GM19372 (cell line): ENCODE measurements at regions not wholly inside any gene's neighbourhood (a gene's known extent, or its start where the extent isn't known, plus 50 kb on each side); places are given as distances from the start of the nearest gene placed in this dataset.
"Not testable (repeated sequence)": the region's sequence is repeated elsewhere in the genome, so short reads cannot be mapped to it uniquely, and the experiment has no call there.

ENCODE experiments used
- ATAC-seq: cut with Tn5 transposase; IDR thresholded peaks from one replicate; pipeline ENCODE4 v1.9.1; 2021; ENCODE audit warnings: mild to moderate bottlenecking, low read depth, moderate library complexity; ENCODE audit not compliant: unreplicated experiment

- ATAC-seq, result no peak
These were observed 137.7 kb downstream of the TRIM27 start for GRCh38 chr6:28785962-28786679.

DNA sequence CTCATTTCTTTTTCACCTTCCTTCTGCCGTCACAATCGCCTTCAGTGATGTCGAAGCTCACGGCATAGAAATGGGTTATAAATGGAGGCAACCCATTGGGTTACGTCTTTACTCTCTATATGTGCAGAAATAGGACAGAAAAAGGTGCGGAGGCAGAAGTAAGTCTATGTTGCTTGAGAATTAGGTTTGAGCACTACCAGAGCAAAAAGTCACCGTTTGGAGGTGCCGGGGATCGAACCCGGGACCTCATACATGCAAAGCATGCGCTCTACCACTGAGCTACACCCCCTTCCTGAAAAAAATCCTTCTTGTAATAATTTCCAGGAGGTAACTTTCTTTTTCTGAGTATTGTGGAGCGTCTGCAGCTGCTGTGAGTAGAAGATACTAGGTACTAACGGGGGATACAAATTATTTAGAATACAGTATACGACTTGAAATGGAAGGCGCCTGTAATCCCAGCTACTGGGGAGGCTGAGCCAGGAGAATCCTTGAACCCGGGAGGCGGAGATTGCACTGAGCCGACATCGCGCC, 134.2 kb downstream of the TRIM27 start:
- ATAC-seq, result no peak

- no peak for ATAC-seq
These were observed 132.8 kb downstream of the TRIM27 start for GRCh38 chr6:28791002-28791383.

DNA sequence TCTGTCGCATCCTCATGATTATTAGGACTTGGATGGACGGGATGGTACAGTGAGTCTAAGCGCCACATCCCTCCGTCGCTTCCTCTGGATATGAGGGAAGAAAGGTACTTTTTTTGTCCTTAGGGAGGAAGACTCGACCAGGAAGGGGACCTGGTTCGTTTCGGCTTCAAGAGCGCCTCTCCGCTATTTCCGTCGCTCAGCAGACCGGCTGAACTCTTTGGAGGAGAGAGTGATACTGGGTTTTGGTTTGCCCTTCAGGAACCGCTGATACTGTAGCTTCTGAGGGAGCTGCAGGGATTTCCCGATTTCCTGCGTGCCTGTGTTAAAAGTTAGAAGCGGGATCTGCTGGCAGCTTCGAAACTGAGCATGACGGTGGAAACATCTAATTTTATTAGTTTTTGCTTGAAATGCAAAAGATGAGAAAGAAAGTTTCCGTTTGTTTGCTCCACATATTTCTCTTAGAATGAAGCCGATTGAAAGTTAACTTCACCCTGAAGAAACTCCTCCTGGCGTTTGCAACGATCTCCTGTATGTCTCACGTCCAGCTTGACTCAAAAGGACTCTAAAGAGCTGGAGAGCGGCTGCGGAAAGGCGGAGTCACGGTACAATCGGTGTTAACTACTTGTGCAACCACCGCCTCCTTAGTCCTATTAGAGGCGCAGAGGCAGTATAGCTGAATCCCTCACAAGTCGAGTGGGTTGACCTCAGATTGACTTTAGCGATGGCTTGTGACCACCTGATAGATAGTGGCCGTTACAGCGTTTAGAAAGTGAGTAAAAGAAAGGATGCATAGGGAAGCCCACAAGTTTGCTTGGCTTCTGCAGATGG, 129.4 kb downstream of the TRIM27 start:
- ATAC-seq, result no peak

DNA sequence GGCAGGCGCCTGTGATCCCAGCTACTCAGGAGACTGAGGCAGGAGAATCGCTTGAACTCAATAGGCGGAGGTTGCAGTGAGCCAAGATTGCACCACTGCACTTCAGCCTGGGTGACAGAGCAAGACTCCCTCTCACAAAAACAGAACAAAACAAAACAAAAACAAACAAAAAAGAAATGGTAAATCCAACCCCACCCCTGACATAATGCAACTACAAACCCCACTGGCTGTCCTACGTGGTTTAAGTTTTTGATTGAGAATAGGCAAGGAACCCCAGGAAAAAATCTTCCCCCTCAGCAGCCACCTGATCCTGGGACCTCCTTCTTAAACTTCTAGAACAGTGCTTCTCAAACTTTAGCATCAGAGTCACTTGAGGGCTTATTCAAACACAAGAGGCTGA, 123.1 kb downstream of the TRIM27 start:
- not testable (repeated sequence) for ATAC-seq

GRCh38 chr6:28802417-28803336, 121.1 kb downstream of the TRIM27 start:
- no peak for ATAC-seq

DNA sequence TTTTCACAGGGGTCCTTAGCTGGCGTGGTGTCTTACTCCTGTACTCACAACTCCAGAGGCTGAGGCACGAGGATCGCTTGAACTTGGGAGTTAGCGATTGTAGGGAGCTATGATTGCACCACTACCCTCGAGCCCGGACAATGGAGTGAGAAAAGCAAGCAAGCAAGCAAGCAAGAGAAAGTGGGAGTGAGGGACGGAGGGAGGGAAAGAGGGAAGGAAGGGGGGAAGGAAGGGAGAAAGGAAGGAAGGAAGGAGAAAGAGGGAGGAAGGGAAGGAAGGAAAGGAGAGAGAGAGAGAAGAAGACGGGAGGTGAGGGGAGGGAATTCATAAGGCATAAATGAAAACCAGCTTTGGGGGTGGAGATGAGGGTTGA, 120.5 kb downstream of the TRIM27 start:
- ATAC-seq, result no peak

- no peak for ATAC-seq
These were observed 116.0 kb downstream of the TRIM27 start for GRCh38 chr6:28807682-28808280.

- ATAC-seq, result no peak
These were observed 115.4 kb downstream of the TRIM27 start for GRCh38 chr6:28808383-28808782.

GRCh38 chr6:28809947-28810658, 113.7 kb downstream of the TRIM27 start:
- no peak for ATAC-seq

- ATAC-seq, result no peak
These were observed 113.1 kb downstream of the TRIM27 start for GRCh38 chr6:28810659-28811053.

DNA sequence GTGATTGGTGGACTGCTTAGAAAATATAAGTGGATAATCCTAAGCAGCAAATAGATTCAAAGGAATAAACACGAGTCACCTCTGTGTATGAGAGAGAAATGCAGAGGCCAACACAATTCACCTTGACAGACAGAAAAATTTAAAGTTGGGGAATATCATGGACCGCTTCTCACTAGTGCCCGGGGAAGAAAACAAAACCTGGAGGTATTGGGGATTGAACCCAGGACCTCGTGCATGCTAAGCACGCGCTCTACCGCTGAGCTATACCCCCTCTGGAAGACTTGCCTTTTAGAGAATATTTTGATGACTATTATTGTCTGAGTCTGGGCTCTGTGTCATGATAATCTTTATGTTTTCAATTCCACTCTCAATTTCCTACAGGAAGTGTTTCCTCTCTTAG, 111.9 kb downstream of the TRIM27 start:
- no peak for ATAC-seq

GRCh38 chr6:28812778-28813569, 110.8 kb downstream of the TRIM27 start:
- no peak for ATAC-seq

DNA sequence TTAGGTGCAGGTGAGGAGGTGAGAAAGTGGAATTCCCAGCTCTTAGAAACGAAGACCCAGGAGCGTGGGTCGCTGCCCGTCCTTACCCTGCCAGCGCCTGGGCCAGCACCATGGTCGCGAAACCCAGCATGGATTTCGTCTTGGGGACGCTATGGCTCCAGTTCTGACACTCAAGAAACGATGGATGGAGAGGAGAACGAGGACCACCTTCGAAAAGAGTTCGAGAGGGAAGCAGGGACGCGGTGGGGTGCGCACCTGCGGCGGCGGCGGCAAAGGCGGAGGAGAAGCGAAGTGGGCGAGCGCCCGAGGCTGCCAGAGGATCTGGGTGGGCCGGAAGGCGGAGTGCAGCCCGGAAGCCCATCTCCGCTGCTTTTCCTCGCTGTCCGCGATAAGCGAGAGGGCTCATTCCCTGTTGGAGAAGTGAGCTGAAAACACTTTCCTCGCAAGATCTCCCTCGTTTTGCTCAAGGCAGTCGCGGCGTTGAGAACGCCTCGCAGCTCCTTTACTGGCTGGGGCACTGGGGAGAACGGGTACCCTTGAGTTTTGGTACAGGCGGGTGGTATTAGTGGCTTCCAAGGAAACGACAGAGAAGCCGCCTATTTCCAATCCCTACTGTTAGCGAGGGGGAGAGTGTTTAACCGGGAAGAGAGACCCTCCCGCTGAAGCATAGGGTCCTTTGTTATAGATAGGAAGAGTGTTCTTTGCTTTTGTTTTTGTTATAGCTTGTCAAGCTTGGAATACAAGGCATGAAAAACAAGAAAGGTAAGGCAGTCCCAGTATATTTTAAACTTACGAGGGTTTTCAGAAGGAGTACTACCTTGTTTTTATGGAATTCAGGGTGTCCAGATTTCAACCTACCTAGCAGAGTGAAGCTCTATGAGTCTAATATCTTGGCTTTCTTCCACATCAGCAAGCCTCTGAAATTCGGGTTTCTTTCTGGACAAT, 109.5 kb downstream of the TRIM27 start:
- ATAC-seq, result no peak

DNA sequence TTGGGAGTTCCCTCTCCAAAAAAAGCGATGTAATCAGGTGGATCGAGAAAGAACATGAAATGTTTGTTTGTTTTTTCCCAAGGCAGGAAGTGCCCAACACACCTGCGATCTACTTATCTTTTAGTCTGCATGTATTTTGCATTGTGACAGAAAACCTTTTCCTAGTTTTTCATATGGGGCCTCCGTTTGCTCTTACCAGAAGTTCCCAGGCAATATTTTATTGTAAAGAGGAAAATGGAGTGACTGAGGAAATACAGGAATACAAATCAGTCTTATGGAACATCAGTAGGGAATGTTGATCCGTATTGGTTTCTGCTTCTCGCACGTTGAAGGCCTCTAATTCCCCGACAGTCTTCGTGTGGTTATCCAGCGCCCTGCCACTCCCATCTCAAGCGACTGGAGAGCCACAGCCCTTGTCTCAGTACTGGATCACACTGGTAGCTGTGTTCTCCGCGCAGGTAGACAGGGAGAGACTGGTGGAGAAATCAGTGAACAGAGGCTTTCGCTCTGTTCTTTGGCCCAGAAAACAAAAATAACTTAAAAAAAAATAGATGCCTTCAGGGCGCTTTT, 107.4 kb downstream of the TRIM27 start:
- ATAC-seq, result no peak

GRCh38 chr6:28816909-28817807, 106.6 kb downstream of the TRIM27 start:
- no peak for ATAC-seq

DNA sequence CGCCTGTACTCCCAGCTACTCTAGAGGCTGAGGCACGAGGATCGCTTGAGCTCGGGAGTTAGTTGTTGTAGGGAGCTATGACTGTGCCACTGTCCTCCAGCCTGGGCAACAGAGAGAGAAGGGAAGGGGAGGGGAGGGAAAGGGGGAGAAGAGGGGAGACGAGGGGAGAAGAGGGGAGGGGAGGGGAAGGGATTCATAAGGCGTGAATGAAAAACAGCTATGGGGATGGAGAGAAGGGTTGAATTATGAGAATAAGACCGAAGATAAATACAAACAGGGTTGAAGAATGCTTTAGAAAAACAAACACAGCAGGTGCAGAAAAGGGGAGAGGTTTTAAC, 106.0 kb downstream of the TRIM27 start:
- ATAC-seq, result no peak
